ENCODE measurements at regions not wholly inside any gene's neighbourhood (a gene's known extent, or its start where the extent isn't known, plus 50 kb on each side); places are given as distances from the start of the nearest gene placed in this dataset.

GRCh38 chr3:84522893-84523292 lies 435.9 kb upstream of the CADM2 start:
- TF ChIP-seq CTCF (IDR thresholded peaks at IDR 0.05; ENCODE audit: low read depth, low read length, missing control alignments) = no peak
- no peak for DNase-seq (ENCODE audit: low read depth)
- no peak overlapping the region for H3K4me3 ChIP-seq (ENCODE audit: low read depth, low read length)

GRCh38 chr3:84536916-84537315 lies 421.9 kb upstream of the CADM2 start:
- no peak for DNase-seq (ENCODE audit: low read depth)
- TF ChIP-seq CTCF (IDR thresholded peaks at IDR 0.05; ENCODE audit: low read depth, low read length, missing control alignments) = no peak
- no peak overlapping the region for H3K4me3 ChIP-seq (ENCODE audit: low read depth, low read length)

DNA sequence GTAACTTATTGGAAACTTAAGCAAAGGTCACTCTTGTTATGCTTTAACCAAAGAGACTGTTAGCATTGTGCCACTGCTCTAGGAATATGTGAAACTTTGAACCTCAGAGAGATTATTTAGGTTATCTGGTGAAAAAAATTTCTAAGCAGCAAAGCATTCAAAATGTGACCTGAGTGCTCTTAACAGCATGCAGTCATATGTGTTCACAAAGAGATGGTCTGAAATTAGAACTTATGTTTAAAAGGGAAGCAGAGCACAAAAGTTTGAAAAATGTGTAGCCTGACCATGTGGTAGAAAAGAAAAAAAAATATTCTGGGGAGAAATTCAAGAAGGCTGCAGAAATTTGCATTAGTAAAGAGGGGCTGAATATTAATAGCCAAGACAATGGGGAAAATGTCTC lies 420.2 kb upstream of the CADM2 start:
- no peak for TF ChIP-seq CTCF (IDR thresholded peaks at IDR 0.05; ENCODE audit: low read depth, low read length, missing control alignments)
- no peak overlapping the region for H3K4me3 ChIP-seq (ENCODE audit: low read depth, low read length)
- DNase-seq (ENCODE audit: low read depth) = no peak

DNA sequence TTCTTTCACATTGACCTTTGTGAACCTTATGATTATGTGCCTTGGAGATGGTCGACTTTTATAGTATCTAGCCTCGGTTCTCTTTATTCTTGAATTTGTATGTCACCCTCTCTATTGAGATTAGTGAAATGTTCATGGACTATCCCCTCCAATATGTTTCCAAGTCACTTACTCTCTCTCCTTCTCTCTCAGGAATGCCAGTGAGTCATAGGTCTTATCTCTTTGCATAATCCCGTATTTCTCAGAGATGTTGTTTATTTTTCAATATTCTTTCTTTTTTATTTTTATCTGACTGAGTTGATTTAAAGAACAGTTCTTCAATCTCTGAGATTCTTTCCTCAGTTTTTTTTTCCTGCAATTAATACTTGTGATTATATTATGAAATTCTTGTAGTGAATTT lies 411.6 kb upstream of the CADM2 start:
- no peak for TF ChIP-seq CTCF (IDR thresholded peaks at IDR 0.05; ENCODE audit: low read depth, low read length, missing control alignments)
- no peak for DNase-seq (ENCODE audit: low read depth)
- H3K4me3 ChIP-seq (ENCODE audit: low read depth, low read length) = no peak overlapping the region

DNA sequence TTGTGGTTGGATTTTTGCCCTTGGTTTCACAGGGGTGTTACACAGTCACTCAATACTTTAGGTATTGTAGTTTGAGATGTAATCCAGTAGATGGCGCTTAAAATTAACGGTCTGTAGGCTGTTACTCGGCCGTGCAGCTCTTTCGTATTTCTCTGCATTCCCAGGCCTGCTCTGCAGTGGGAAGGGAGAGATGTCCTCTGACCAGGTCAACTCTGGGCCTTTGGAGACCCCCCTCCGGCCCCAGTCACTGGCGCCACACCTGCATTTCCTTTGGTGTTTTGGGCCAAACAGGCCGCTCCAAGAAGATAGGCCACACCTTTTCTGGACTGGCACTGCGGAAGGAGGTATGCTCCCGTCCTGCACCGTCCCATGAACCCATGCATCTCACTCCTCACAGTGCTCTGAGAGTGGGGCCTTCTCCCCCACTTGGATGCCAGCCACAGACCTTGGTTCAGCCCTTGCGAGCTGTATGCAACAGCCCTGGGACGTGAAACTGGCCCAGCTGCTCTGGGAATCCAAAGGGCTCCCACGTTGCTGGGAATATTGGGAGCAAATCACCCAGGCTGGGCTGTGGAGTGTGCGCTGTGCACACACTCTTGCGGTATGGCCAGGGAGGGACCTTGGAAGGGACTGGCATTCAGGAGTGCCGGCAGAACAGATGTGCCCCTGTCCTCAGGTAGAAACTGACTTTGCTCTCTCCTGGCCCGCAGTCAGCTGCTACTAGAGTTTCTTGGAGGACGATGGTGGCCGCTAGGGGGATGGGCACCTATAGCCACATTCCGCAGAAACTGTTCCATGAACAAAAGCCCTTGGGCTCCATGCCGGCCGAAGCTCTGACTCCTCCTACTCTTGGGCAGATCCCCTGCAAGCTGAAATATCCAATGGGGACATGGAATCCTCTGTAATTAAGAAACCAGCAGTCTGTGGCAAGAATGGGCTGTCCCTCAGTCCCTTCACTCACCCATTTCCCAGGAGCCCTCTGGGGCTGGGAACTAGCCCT lies 410.5 kb upstream of the CADM2 start:
- H3K4me3 ChIP-seq (ENCODE audit: low read depth, low read length) = no peak overlapping the region
- DNase-seq (ENCODE audit: low read depth) = no peak
- peak; percentile 56 for TF ChIP-seq CTCF (IDR thresholded peaks at IDR 0.05; ENCODE audit: low read depth, low read length, missing control alignments)

DNA sequence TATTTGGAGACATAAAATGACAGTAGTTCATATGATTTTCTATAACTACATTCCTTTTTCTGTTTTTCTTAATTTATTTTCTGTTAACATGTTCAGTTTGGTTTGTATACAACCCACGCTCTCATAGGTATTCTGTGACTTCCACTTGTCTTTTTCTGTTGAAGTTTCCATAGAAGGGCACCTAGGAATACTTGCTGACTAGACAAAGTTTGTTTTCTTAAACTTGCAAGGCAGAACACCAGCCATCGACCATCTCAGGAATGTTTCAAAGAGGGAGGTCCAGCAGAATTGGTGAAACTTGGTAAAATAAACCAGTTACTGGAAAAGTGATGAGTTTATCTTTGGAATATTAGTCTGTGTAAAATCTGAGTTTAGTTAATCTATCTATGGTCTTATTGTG lies 403.2 kb upstream of the CADM2 start:
- TF ChIP-seq CTCF (IDR thresholded peaks at IDR 0.05; ENCODE audit: low read depth, low read length, missing control alignments) = no peak
- no peak for DNase-seq (ENCODE audit: low read depth)
- H3K4me3 ChIP-seq (ENCODE audit: low read depth, low read length) = no peak overlapping the region

GRCh38 chr3:84566256-84566655 lies 392.5 kb upstream of the CADM2 start:
- no peak for TF ChIP-seq CTCF (IDR thresholded peaks at IDR 0.05; ENCODE audit: low read depth, low read length, missing control alignments)
- no peak overlapping the region for H3K4me3 ChIP-seq (ENCODE audit: low read depth, low read length)
- DNase-seq (ENCODE audit: low read depth) = no peak

All from GM12864 (cell line).